Stimulated activated effector memory CD8-positive, alpha-beta T cell treated with anti-CD3 and anti-CD28 coated beads, Interleukin-12 subunit alpha, Interleukin-12 subunit beta, amount 100 ng/mL, for 72 hours (primary cell): ENCODE measurements at regions not wholly inside any gene's neighbourhood (a gene's known extent, or its start where the extent isn't known, plus 50 kb on each side); places are given as distances from the start of the nearest gene placed in this dataset.
"Not testable (repeated sequence)": the region's sequence is repeated elsewhere in the genome, so short reads cannot be mapped to it uniquely, and the experiment has no call there.

Experiments
- ATAC-seq: fragments of 150-1000 bp; cut with Tn5 transposase; 2 replicates; pipeline ENCODE4 v1.10.0; 2021
- DNase-seq, 2 donors: peaks; one replicate each; pipeline ENCODE4 v3.0.0; 2021 to 2022; ENCODE audit warnings: low spot score in 2 of 2
- H3K27ac Mint-ChIP-seq: one replicate; pipeline ENCODE4 v1.8.0; 2022; ENCODE audit warnings: mild to moderate bottlenecking, mixed read lengths
- H3K36me3 Mint-ChIP-seq: one replicate; pipeline ENCODE4 v1.8.0; 2022; ENCODE audit warnings: mild to moderate bottlenecking, mixed read lengths
- H3K4me1 Mint-ChIP-seq: one replicate; pipeline ENCODE4 v1.8.0; 2022; ENCODE audit warnings: mixed read lengths
- H3K4me3 Mint-ChIP-seq: one replicate; pipeline ENCODE4 v1.8.0; 2022; ENCODE audit warnings: mild to moderate bottlenecking, mixed read lengths
- H3K9me3 Mint-ChIP-seq: one replicate; pipeline ENCODE4 v1.8.0; 2022; ENCODE audit warnings: mixed read lengths

DNA sequence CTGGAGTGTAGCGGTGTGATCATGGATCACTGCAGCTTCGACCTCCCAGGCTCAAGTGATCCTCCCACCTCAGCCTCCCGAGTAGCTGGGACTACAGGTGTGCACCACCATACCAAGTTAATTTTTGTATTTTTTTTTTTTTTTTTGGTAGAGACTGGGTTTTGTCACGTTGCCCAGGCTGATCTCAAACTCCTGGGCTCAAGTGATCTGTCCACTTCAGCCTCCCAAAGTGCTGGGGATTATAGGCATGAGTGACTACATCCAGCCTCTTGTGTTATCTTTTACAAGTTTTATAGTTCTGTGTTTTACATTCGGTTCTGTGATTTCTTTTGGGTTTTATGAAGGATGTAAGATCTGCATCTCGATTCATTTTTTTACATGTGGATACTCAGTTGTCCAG, 52.0 kb upstream of the KCNK2 start:
- H3K4me3 Mint-ChIP-seq, H3K36me3 Mint-ChIP-seq, DNase-seq, ATAC-seq, H3K4me1 Mint-ChIP-seq, H3K27ac Mint-ChIP-seq: not testable (repeated sequence)
- H3K9me3 Mint-ChIP-seq = peaks cover 13% of the 10 kb centered on the region

GRCh38 chr1:215031392-215031791, 51.1 kb upstream of the KCNK2 start:
- ATAC-seq = no peak
- H3K4me3 Mint-ChIP-seq = no peak overlapping the region
- no peak for DNase-seq
- H3K27ac Mint-ChIP-seq = no peak overlapping the region
- no peaks in the 10 kb centered on the region for H3K36me3 Mint-ChIP-seq
- no peaks in the 10 kb centered on the region for H3K4me1 Mint-ChIP-seq
- H3K9me3 Mint-ChIP-seq = peaks cover 13% of the 10 kb centered on the region
